Ammon's horn (tissue), 1 donor: ENCODE measurements at regions not wholly inside any gene's neighbourhood (a gene's known extent, or its start where the extent isn't known, plus 50 kb on each side); places are given as distances from the start of the nearest gene placed in this dataset.

Experiments used
- DNase-seq: peaks from one replicate; pipeline ENCODE4 v3.0.0-alpha.2; 2016; ENCODE audit warnings: low spot score

GRCh38 chr21:38659936-38660332 is 145.8 kb upstream of the ETS2 start:
- DNase-seq = no peak

GRCh38 chr21:38660333-38661196 is 145.2 kb upstream of the ETS2 start:
- DNase-seq = no peak

- DNase-seq = no peak
These were observed 144.4 kb upstream of the ETS2 start for GRCh38 chr21:38661197-38661871.

GRCh38 chr21:38661889-38662568 is 143.7 kb upstream of the ETS2 start:
- DNase-seq = no peak

GRCh38 chr21:38663282-38663681 is 142.4 kb upstream of the ETS2 start:
- no peak for DNase-seq

GRCh38 chr21:38664315-38664714 is 141.4 kb upstream of the ETS2 start:
- no peak for DNase-seq

GRCh38 chr21:38664841-38665240 is 140.9 kb upstream of the ETS2 start:
- no peak for DNase-seq

- DNase-seq = no peak
These were observed 138.3 kb upstream of the ETS2 start for GRCh38 chr21:38667291-38667870.

- no peak for DNase-seq
These were observed 137.7 kb upstream of the ETS2 start for GRCh38 chr21:38668067-38668466.

GRCh38 chr21:38668541-38668940 is 137.2 kb upstream of the ETS2 start:
- DNase-seq = no peak

- peak; percentile 22 for DNase-seq
These were observed 136.5 kb upstream of the ETS2 start for GRCh38 chr21:38669186-38669585.

- no peak for DNase-seq
These were observed 134.9 kb upstream of the ETS2 start for GRCh38 chr21:38670861-38671260.

- no peak for DNase-seq
These were observed 134.0 kb upstream of the ETS2 start for GRCh38 chr21:38671773-38672172.

- DNase-seq = no peak
These were observed 130.4 kb upstream of the ETS2 start for GRCh38 chr21:38675182-38675824.

GRCh38 chr21:38678827-38679226 is 126.9 kb upstream of the ETS2 start:
- no peak for DNase-seq

GRCh38 chr21:38679534-38679933 is 126.2 kb upstream of the ETS2 start:
- no peak for DNase-seq

- no peak for DNase-seq
These were observed 125.3 kb upstream of the ETS2 start for GRCh38 chr21:38680401-38680800.

GRCh38 chr21:38683222-38683621 is 122.5 kb upstream of the ETS2 start:
- DNase-seq = no peak

GRCh38 chr21:38688068-38688467 is 117.7 kb upstream of the ETS2 start:
- DNase-seq = no peak

- no peak for DNase-seq
These were observed 114.1 kb upstream of the ETS2 start for GRCh38 chr21:38691631-38692030.

GRCh38 chr21:38696579-38696978 is 109.2 kb upstream of the ETS2 start:
- no peak for DNase-seq

GRCh38 chr21:38699048-38699447 is 106.7 kb upstream of the ETS2 start:
- DNase-seq = no peak
